HG03439 (cell line): ENCODE measurements at regions not wholly inside any gene's neighbourhood (a gene's known extent, or its start where the extent isn't known, plus 50 kb on each side); places are given as distances from the start of the nearest gene placed in this dataset.
"Not testable (repeated sequence)": the region's sequence is repeated elsewhere in the genome, so short reads cannot be mapped to it uniquely, and the experiment has no call there.

ENCODE experiments used
- ATAC-seq: cut with Tn5 transposase; IDR thresholded peaks from one replicate; pipeline ENCODE4 v1.9.1; 2021; ENCODE audit warnings: mild to moderate bottlenecking, moderate library complexity; ENCODE audit not compliant: unreplicated experiment

DNA sequence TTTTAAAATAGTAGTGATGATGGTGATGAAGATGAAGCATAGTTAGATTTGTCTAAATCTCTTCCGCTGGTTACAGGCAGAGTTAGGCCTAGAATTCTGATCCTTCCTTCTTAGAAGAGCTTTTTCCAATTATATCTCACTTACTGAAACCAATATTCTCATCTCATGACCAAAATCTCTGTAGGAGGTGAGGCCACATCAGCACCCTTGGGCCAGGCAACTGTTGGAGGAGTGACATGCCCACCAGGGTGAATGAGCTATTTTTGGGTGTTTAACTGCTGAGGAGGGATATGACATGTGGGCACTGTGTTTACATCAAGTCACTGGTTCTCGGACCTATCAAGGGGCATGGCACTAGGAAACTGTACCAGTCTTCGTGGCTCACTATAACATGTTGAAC is 102.2 kb upstream of the SLC24A3 start:
- no peak for ATAC-seq

DNA sequence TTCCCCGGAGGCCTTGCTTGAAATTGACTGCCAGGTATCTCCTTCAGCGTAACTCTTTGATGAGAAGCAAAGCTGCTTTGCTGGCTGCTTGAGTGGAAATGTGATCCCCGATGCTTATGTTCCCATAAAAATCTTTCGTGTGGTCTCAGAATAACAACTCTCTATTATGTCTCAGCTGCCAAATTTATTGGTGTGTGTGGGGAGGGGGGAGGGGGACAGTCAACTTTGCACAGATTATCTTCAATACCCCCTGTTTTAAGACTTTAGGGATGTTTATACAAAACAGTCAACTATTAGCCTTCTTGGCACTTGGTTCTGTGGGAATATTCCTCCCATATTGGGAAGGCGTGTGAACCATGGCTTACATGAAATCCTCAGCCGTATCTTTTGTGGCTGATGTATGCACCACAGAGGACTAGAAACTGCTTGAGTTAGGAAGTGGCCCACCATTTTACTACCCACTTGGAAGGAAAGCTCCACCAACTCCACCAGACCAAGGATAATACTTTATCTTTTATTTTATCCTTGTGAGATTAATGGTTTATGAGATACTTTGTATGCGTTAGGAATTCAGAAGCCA is 101.5 kb upstream of the SLC24A3 start:
- no peak for ATAC-seq

- no peak for ATAC-seq
Observed at GRCh38 chr20:19112828-19113227, 99.6 kb upstream of the SLC24A3 start.

DNA sequence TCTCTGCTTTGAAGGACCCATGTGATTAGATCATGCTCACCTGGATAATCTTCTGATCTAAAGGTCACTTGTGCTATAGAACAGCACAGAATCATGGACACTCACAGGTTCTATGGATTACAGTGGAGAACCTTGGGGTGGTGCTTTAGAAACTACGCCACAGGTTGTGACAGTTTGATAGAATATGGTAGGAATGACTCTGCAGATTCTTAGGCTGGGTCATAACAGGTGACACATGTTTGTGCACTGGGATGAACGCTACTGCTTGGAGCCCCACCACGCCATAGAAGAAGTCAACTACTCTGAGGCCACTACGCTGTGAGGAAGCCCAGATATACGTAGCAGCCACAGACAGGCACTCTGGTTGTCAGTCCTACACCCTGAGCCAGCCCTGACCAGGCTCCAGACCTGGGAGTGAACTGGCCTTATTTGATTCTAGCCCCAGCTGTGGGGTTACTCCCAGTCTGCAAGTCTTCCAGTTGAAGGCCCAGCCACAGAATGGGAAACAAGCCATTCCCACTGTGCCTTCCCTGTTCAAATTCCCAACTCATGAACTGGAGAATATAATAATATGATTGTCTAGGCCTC is 99.0 kb upstream of the SLC24A3 start:
- ATAC-seq, result no peak

DNA sequence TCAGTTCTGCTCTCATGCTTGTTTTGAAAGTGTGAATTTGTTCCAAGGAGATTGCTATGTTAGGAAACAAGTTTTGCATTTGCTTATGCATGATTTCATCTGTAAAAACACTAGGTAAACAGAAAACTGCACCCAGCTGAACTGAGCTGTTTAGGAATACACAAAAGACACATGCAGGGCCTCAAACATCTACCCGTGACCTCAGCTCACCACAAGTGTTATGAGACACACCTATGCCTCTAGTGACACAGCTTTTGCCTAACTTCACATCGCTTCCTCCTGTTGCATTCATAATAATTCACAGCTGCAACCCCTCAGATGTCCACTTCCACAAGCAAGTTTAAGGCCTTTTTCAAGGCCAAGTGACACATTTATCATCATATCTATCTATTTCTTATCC is 98.0 kb upstream of the SLC24A3 start:
- peak; percentile 59 for ATAC-seq

GRCh38 chr20:19115581-19115980 is 96.9 kb upstream of the SLC24A3 start:
- ATAC-seq, result no peak

GRCh38 chr20:19120011-19120410 is 92.4 kb upstream of the SLC24A3 start:
- ATAC-seq, result no peak

DNA sequence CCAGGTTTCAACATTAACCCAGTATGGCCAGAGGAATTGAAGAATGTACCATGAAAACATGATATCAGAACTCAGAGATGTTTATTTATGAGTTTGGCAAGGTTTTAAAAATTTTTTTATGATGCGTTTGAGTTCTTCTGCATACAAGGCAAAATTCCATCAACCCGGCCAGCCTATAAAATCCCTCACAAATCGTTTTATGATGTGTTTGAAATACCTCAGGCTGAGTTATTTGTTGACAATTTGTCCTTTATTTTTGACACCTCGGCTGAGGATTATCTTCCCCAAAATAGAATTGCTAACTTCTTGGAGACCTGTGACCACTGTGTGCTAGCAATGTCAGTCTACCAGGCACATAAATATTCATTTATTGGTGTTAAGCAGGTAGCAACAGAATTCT is 91.9 kb upstream of the SLC24A3 start:
- no peak for ATAC-seq

- no peak for ATAC-seq
Observed at GRCh38 chr20:19121463-19121862, 91.0 kb upstream of the SLC24A3 start.

DNA sequence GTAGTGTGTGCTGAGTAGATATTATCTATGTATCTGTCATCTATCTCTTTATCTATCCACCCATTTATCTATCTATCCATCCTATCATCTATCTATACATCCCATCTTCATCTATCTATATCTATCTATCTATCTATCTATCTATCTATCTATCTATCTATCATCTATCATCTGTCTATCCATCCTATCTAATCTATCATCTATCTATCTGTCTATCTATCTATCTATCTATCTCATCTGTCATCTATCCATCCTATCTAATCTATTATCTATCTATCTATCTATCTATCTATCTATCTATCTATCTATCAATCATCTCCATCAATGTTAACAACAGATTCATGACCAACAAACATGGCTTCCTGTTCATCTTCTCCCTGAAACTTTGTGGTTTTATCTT is 90.5 kb upstream of the SLC24A3 start:
- ATAC-seq, result no peak

- no peak for ATAC-seq
Observed at GRCh38 chr20:19122395-19122794, 90.0 kb upstream of the SLC24A3 start.

GRCh38 chr20:19125508-19125907 is 86.9 kb upstream of the SLC24A3 start:
- no peak for ATAC-seq

DNA sequence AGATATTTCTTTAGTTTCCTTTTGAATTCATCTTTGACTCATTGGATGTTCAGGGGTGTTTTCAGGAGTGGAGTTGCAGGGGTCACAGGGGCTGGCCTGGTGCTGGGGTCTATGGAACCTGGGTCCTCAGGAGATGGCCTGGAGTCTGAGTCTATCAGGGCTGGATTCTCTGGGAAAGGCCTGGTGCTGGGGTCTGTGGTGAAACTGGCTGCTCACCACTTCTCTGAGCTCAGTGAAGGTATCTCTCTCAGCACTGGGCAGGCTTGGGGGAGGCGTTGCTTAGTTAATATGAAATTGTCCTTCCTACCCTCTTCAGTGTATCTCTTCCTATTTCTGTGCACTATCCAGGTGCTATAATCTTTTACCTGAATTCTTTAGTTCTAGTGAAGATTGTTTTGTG is 83.1 kb upstream of the SLC24A3 start:
- ATAC-seq, result no peak

DNA sequence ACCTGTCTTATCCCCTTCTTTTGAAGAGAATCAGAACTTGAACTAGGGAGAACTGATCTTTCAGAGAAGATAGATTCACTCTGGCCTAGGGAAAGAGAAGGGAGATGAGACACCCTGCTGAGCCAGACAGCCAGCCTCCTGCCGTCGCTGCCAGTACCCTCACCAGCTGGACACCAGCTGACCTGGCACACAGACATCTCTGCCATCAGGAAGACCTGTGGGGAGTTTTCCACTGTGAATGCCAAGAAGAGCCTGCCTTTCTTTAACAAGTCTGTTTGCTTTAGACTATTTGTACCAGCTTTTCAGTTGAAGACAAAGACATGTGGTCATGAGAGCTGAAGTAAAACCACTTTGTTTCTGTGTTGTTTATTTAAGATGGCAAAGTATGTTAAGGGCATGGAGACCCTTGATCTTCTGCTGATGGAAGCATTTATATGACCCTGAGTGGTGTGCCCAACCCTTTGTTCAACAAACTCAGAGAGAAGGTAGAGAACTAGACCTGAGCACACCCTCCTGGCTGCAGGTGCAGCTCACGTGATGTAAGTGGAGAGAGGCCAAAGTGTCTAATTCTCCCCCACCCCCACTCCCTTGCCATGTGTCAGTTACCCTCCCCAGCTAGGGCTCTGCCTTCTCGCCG is 82.3 kb upstream of the SLC24A3 start:
- no peak for ATAC-seq

DNA sequence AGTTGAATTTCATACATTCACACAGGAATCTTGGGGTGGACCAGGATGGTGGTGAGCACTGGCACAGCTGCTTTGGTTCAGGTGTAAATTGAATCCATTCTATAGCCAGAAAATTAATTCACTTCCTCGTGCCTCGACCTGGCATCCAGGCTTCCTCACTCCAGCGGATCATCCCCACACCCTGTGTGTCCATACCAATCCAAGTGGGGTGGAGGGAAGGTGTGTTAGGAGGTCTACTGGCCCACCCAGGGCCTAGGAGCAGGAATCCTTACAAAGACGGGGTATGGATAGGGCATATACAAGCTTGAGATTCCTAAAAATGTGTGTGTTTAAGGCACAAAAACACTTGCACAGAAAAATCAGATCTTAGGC is 81.8 kb upstream of the SLC24A3 start:
- ATAC-seq, result no peak

DNA sequence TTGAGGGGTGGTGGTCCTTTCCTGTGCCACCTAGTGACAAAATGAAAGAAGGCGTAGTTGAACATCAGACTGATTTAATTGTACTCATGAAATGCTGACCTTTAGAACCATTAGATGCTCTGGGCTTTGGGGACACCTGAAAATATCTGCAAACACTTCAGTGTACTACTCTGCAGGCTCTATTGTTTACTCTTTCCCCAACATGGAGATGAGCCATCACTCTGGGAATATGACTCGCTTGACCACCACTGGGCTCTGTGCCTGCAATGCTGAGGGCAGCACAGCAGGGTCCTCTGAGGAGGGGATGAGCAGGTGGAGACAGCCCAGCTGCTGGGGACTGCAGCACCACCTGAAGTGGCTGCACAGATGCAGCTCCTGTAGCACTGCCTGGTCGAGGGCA is 74.8 kb upstream of the SLC24A3 start:
- no peak for ATAC-seq

GRCh38 chr20:19138758-19139157 is 73.7 kb upstream of the SLC24A3 start:
- no peak for ATAC-seq

- ATAC-seq, result not testable (repeated sequence)
Observed at GRCh38 chr20:19139584-19139983, 72.9 kb upstream of the SLC24A3 start.

GRCh38 chr20:19141998-19142397 is 70.4 kb upstream of the SLC24A3 start:
- ATAC-seq, result no peak

DNA sequence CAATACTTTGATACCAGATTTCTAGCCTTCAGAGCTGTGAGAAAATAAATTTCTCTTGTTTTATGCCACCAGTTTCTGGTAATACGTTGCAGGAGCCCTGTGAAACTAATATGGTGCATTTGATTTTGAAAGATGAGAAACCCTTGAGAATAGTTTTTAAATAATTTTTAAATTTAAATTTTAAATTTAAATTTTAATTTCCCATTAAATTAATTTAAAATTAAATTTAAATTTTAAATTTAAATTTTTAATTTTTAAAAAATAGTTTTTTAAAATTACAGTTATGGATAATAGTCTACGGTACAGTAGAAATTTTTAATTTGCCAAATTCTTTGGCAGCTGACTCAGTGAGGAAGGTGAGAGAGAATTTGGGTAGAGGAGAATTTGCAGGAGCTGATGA is 68.6 kb upstream of the SLC24A3 start:
- no peak for ATAC-seq

GRCh38 chr20:19161336-19161735 is 51.1 kb upstream of the SLC24A3 start:
- ATAC-seq, result no peak
